Activated CD4-positive, alpha-beta T cell treated with anti-CD3 and anti-CD28 coated beads, Interleukin-2, amount 50 U/mL, for 16 hours (primary cell): ENCODE measurements at regions not wholly inside any gene's neighbourhood (a gene's known extent, or its start where the extent isn't known, plus 50 kb on each side); places are given as distances from the start of the nearest gene placed in this dataset.
"Not testable (repeated sequence)": the region's sequence is repeated elsewhere in the genome, so short reads cannot be mapped to it uniquely, and the experiment has no call there.

ENCODE experiments used
- DNase-seq: peaks from one replicate; pipeline ENCODE4 v3.0.0-alpha.2; 2020

GRCh38 chr10:109647627-109648026 is 275.7 kb downstream of the XPNPEP1 start:
- DNase-seq: no peak

- no peak for DNase-seq
Observed at GRCh38 chr10:109633846-109634245, 289.5 kb downstream of the XPNPEP1 start.

- DNase-seq: not testable (repeated sequence)
Observed at GRCh38 chr10:109633017-109633416, 290.3 kb downstream of the XPNPEP1 start.

GRCh38 chr10:109624939-109625338 is 298.4 kb downstream of the XPNPEP1 start:
- DNase-seq: no peak

- DNase-seq: no peak
Observed at GRCh38 chr10:109622566-109622965, 300.7 kb downstream of the XPNPEP1 start.

- no peak for DNase-seq
Observed at GRCh38 chr10:109620396-109620795, 302.9 kb downstream of the XPNPEP1 start.

- DNase-seq: no peak
Observed at GRCh38 chr10:109619914-109620313, 303.4 kb downstream of the XPNPEP1 start.

- DNase-seq: no peak
Observed at GRCh38 chr10:109618748-109619147, 304.6 kb downstream of the XPNPEP1 start.

- DNase-seq: no peak
Observed at GRCh38 chr10:109618301-109618700, 305.0 kb downstream of the XPNPEP1 start.

GRCh38 chr10:109616359-109616980 is 306.8 kb downstream of the XPNPEP1 start:
- DNase-seq: no peak

- not testable (repeated sequence) for DNase-seq
Observed at GRCh38 chr10:109595356-109595755, 328.0 kb downstream of the XPNPEP1 start.

- DNase-seq: no peak
Observed at GRCh38 chr10:109593682-109594081, 329.6 kb downstream of the XPNPEP1 start.

GRCh38 chr10:109592391-109592790 is 330.9 kb downstream of the XPNPEP1 start:
- no peak for DNase-seq

GRCh38 chr10:109591601-109592000 is 331.7 kb downstream of the XPNPEP1 start:
- no peak for DNase-seq

- no peak for DNase-seq
Observed at GRCh38 chr10:109588259-109588658, 335.1 kb downstream of the XPNPEP1 start.

GRCh38 chr10:109587366-109587765 is 335.9 kb downstream of the XPNPEP1 start:
- no peak for DNase-seq

- no peak for DNase-seq
Observed at GRCh38 chr10:109556399-109556798, 366.9 kb downstream of the XPNPEP1 start.

GRCh38 chr10:109542050-109542603 is 381.2 kb downstream of the XPNPEP1 start:
- DNase-seq: not testable (repeated sequence)

GRCh38 chr10:109534193-109534592 is 389.1 kb downstream of the XPNPEP1 start:
- DNase-seq: no peak

GRCh38 chr10:109529258-109529657 is 394.1 kb downstream of the XPNPEP1 start:
- DNase-seq: no peak

- DNase-seq: no peak
Observed at GRCh38 chr10:109517748-109518147, 405.6 kb downstream of the XPNPEP1 start.

GRCh38 chr10:109504401-109504800 is 418.9 kb downstream of the XPNPEP1 start:
- no peak for DNase-seq

GRCh38 chr10:109487691-109488090 is 435.6 kb downstream of the XPNPEP1 start:
- no peak for DNase-seq

- no peak for DNase-seq
Observed at GRCh38 chr10:109480836-109481235, 442.5 kb downstream of the XPNPEP1 start.
